ENCODE measurements at regions not wholly inside any gene's neighbourhood (a gene's known extent, or its start where the extent isn't known, plus 50 kb on each side); places are given as distances from the start of the nearest gene placed in this dataset.
"Not testable (repeated sequence)": the region's sequence is repeated elsewhere in the genome, so short reads cannot be mapped to it uniquely, and the experiment has no call there.

DNA sequence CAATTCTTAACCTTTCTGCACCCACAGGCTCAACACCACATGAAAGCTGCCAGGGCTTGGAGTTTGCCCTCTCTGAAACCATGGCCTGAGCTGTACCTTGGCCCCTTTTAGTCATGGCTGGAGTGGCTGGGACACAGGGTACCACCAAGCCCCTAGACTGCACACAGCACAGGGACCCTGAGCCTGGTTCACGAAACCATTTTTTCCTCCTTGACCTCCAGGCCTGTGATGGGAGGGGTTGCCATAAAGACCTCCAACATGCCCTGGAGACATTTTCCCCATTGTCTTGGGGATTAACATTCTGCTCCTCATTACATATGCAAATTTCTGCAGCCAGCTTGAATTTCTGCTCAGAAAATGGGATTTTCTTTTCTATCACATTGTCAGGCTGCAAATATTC, 113.4 kb downstream of the XPNPEP1 start:
- in situ Hi-C loops (cut with HindIII; ENCODE audit: low pct_unique_long_range_greater_than_20kb, low sequenced_read_pairs); DNase-seq (ENCODE audit: low read depth, low spot score): not testable (repeated sequence)

DNA sequence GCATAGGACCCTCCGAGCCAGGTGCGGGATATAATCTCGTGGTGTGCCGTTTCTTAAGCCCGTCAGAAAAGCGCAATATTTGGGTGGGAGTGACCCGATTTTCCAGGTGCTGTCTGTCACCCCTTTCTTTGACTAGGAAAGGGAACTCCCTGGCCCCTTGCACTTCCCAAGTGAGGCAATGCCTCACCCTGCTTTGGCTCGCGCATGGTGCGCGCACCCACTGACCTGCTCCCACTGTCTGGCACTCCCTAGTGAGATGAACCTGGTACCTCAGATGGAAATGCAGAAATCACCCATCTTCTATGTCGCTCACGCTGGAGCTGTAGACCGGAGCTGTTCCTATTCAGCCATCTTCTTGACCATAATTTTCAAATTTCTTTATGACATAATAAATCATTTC, 122.1 kb downstream of the XPNPEP1 start:
- DNase-seq (ENCODE audit: low read depth, low spot score); in situ Hi-C loops (cut with HindIII; ENCODE audit: low pct_unique_long_range_greater_than_20kb, low sequenced_read_pairs): not testable (repeated sequence)

DNA sequence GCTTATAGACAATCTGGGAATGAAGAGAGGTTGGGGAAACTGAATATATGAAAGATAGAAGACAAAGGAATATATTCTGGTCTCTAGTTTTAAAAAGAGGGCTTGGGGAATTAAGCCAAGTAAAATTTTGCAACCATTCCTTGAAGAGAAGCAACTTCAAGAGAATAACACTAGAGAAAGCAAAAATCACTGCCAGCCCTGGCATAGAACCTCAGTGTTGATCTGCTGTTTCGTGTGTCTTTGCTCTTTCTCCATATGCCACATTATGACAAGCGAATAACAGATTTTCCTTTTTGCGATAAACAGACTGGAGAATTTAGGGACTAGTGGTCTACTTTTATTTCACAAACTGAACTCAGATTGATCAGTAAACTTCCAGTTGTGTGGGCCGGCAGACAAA, 132.7 kb downstream of the XPNPEP1 start:
- DNase-seq (ENCODE audit: low read depth, low spot score) = no peak
- in situ Hi-C loops (cut with HindIII; ENCODE audit: low pct_unique_long_range_greater_than_20kb, low sequenced_read_pairs) = no loop called here

DNA sequence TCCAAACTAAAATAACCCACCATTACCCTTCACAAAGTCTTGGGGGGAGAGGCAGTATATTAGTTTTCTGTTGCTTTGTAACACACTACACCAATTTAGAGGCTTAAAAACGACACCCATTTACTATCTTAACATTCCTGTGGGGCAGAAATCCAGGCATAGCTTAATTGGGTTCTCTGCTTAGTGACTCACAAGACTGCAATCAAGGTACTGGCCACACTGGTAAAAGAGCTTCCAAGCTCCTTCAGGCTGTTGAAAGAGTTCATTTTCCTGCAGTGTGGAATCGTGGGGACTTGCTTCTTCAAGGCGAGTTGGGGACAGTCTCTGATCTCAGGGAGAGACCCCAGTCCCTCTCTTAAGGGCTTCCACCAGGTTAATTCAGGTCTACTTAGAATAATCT, 139.1 kb downstream of the XPNPEP1 start:
- in situ Hi-C loops (cut with HindIII; ENCODE audit: low pct_unique_long_range_greater_than_20kb, low sequenced_read_pairs) = no loop called here
- DNase-seq (ENCODE audit: low read depth, low spot score) = no peak

DNA sequence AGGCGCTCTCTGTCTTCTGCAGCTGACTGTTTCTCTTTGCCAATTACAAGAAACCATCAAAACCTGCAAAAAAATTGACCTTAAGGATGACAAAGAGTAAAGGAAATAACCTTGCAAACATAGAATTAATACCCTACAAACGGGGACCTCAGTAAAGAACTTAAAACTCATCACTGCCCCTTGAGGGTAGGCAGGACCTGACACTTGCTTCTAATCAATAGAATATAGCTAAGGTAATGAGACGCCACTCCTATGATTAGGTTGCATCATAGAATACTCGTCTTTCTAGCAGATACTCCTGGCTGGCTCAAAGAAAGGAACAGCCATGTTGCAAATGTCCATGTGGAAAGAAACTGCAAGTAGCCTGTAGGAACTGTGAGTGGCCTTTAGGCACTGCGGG, 140.0 kb downstream of the XPNPEP1 start:
- DNase-seq (ENCODE audit: low read depth, low spot score) = no peak
- in situ Hi-C loops (cut with HindIII; ENCODE audit: low pct_unique_long_range_greater_than_20kb, low sequenced_read_pairs) = no loop called here

DNA sequence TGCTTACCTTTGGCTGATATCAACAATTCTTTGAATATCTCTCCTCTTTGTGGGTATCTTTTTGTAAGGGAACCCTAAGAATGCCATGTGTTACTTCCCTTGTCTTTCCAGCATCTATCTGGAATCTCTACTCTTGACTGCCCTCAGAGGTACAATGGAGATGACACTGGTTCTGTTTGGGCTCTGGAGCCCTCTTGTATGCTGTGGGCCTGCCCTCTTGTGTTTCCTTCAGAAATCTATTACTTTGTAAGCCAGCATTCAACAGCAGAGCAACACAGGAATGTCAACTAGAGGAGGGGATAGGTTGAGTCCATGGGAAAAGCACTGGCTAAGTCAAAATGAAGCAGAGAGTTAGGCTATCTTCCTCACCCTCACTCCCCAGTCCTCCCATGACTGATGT, 142.3 kb downstream of the XPNPEP1 start:
- in situ Hi-C loops (cut with HindIII; ENCODE audit: low pct_unique_long_range_greater_than_20kb, low sequenced_read_pairs) = no loop called here

DNA sequence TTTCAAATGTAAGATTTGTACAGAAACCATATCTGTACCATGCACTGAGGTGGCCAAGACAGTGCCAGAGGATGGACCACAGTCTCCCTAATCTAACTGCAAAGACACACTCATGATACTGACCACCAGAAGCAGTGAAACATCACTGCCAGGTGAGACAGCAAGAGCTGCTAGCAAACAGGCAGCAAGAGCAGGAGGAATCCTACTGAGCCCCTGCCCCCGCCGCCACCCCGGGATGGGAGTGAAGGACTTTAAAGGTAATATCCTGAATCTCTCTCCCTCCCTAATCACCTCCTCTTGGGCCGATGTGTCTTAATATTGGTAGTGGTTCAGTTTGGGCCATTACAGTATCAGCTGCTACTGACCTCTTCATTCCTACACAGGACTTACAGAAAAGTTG, 144.3 kb downstream of the XPNPEP1 start:
- in situ Hi-C loops (cut with HindIII; ENCODE audit: low pct_unique_long_range_greater_than_20kb, low sequenced_read_pairs) = no loop called here

More for the DNA sequence above, 142.3 kb downstream of the XPNPEP1 start:
- no peak for DNase-seq (ENCODE audit: low read depth, low spot score)

DNA sequence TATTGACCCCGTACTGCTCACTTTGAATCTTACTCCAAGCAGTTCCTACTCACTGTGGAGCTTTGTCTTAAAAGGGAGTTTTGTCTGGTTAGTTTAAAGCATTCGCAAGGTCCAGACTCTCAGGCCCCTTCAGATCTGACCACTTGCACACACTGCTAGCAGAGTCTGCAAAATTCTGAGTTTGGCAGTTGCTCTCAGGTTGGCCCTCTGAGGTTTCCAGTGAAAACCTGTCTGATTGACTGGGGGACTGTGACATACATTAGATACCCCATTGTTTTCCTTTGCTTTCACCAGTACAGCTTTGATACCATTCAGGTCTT, 149.2 kb downstream of the XPNPEP1 start:
- no peak for DNase-seq (ENCODE audit: low read depth, low spot score)
- in situ Hi-C loops (cut with HindIII; ENCODE audit: low pct_unique_long_range_greater_than_20kb, low sequenced_read_pairs) = no loop called here

More for the DNA sequence above, 144.3 kb downstream of the XPNPEP1 start:
- no peak for DNase-seq (ENCODE audit: low read depth, low spot score)

DNA sequence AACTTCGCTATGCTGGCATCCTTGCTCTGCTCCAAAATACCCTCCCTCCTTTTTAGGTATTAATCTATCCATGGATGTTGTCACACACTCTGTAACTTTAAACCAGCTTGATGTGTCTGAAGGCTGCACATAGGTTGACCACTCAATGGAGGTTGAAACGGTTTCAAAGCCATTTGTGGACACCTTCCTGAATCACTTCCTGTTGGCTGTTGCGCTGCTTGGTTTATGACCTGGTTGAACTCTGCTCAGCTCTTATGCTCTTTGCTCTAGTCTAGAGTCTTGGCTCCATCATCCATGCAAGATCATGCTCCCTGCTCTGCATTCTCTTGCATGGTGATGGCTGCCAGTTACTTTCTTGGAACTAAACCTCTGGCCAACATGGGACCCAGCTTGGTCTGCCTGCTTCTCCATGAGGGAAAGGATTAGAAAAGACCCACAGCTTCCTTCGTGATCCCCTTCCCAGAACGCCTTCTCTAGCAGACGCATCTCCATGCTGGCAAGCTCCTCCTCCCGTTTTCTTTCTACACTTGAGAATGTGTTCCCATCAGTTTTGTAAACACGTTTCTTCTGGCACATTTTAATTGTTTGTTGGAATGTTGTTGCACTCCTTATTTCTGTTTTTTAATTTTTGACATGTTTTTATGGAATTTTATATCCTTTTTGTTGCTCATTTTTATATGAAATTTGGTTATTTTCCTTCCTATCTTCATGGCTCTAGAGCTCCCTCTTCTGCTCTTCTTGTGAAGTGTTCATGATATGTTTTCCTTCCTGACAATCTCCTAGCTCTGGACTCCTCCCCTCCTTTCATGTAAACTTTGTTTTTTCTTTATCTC, 149.8 kb downstream of the XPNPEP1 start:
- DNase-seq (ENCODE audit: low read depth, low spot score) = peak; percentile 48

DNA sequence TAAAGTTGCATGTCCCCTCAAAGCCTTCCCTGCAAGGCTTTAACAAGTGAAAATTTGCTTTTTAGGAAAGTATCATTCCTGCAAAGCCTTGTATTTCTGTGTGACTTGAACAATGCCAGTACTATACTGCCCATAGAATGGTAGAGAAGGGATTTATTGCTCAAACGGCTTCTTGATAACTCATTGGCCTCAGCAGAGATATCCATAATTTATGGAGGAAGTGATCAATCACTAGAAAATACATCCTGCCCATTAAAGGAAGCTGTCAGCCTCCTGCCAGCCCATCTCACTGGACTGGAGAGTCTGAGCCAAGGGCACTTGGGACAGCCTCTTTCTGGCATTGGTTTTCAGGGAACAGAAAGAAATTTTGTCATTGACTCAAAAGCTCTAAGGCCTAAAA, 152.6 kb downstream of the XPNPEP1 start:
- DNase-seq (ENCODE audit: low read depth, low spot score) = no peak
- in situ Hi-C loops (cut with HindIII; ENCODE audit: low pct_unique_long_range_greater_than_20kb, low sequenced_read_pairs) = no loop called here

More for the DNA sequence above, 149.8 kb downstream of the XPNPEP1 start:
- in situ Hi-C loops (cut with HindIII; ENCODE audit: low pct_unique_long_range_greater_than_20kb, low sequenced_read_pairs) = no loop called here

DNA sequence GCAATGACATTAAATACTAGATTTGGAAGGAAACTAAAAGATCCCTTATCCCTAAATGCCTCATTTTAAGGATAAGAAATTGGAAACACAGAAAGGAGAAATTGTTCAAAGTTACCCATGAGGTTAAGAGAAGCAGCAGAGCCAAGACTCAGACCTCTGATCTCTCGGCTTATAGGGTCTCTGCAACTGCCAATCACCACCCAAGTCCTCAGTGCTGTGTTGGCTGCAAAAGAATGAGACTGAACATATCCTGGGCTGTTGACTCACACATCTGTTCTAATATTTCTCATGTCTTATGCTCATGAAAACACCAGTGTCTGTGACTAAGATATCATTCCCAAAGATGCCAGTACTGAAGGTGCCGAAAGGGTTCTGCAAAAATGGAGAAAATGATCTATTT, 153.3 kb downstream of the XPNPEP1 start:
- in situ Hi-C loops (cut with HindIII; ENCODE audit: low pct_unique_long_range_greater_than_20kb, low sequenced_read_pairs) = no loop called here
- DNase-seq (ENCODE audit: low read depth, low spot score) = no peak

DNA sequence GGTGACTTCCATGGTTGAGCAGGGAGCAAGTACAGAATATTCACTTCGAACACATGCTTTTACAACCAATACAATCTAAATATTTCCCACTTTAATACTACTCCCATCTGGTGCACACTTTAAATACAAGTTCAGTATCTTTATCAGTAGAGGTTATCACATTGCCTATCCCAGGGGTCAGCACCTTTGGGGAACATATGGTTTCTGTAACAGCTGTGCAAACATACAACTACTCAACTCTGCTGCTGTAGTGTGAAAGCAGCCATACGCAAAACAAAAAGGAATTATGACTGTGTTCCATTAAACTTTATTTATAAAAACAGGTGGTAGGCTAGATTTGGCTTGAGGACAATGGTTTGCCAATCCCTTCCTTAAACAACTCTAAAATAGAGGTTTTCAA, 157.5 kb downstream of the XPNPEP1 start:
- in situ Hi-C loops (cut with HindIII; ENCODE audit: low pct_unique_long_range_greater_than_20kb, low sequenced_read_pairs) = no loop called here
- no peak for DNase-seq (ENCODE audit: low read depth, low spot score)

DNA sequence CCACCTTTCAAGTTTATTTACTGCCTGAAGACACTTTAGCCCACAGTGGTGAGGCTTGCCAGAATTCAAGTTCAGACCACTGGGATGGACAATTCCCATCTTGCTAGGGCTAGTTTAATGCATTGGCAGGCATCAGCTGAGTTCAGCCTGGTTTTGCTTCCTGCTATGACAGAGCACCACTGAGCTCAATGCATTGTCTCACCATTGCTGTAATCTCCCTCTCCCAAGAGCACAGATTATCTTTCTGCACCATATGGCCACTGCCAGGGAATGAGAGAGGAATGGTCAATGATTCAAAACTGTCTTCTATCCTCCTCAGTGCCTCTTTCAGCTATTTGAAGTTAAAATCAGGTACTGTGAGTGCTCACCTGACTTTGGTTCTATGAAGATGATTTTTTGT, 160.8 kb downstream of the XPNPEP1 start:
- DNase-seq (ENCODE audit: low read depth, low spot score) = no peak
- in situ Hi-C loops (cut with HindIII; ENCODE audit: low pct_unique_long_range_greater_than_20kb, low sequenced_read_pairs) = no loop called here

DNA sequence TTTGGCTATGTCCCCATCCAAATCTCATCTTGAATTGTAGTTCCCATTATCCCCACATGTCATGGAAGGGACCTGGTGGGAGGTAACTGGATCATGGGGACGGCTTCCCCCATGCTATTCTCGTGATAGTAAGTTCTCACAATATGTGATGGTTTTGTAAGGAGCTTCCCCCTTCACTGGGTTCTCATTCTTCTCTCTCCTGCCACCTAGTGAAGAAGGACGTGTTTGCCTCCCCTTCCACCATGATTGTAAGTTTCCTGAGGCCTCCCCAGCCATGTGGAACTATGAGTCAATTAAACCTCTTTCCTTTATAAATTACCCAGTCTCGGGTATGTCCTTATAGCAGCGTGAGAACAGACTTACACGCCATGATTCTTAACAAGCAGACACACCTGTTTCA, 165.6 kb downstream of the XPNPEP1 start:
- DNase-seq (ENCODE audit: low read depth, low spot score) = peak; percentile 61
- in situ Hi-C loops (cut with HindIII; ENCODE audit: low pct_unique_long_range_greater_than_20kb, low sequenced_read_pairs) = not testable (repeated sequence)

DNA sequence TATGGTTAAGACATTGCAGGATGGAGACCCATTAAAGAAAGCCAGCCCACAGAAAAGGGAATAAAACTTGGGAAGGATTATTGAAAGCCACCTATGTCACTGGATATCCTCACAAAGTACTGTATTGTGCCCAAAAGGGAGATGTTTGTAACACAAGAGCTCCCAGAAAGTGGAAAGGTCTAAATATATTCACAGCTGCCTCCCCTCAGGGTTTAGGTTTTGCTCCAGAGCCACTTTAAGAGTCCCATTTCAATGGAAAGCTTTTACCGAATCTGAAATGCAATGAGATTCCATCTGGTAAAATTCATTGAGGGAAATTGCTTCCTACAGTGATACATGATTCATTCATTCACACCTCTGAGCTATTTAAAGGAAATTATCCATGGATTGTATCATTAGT, 176.4 kb downstream of the XPNPEP1 start:
- in situ Hi-C loops (cut with HindIII; ENCODE audit: low pct_unique_long_range_greater_than_20kb, low sequenced_read_pairs) = no loop called here

DNA sequence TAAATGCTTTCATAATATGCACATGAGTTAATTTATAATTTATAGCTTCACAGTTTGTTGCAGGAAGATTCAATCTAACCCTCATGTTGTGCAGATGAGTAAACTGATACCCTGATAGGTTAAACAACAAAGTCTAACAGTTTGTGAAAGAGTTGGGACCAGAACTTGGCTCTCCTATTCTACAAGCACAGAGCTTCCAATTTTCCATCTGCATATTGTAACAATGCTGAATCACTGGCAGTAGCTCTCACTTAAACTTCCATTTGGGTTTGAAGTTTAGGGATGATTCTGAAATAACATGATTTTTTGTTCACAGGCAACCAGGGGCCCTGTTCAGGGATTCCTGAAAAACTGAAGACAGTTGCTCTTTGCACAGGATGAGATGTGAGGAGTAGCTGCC, 179.3 kb downstream of the XPNPEP1 start:
- in situ Hi-C loops (cut with HindIII; ENCODE audit: low pct_unique_long_range_greater_than_20kb, low sequenced_read_pairs) = no loop called here
- no peak for DNase-seq (ENCODE audit: low read depth, low spot score)

More for the DNA sequence above, 176.4 kb downstream of the XPNPEP1 start:
- no peak for DNase-seq (ENCODE audit: low read depth, low spot score)

DNA sequence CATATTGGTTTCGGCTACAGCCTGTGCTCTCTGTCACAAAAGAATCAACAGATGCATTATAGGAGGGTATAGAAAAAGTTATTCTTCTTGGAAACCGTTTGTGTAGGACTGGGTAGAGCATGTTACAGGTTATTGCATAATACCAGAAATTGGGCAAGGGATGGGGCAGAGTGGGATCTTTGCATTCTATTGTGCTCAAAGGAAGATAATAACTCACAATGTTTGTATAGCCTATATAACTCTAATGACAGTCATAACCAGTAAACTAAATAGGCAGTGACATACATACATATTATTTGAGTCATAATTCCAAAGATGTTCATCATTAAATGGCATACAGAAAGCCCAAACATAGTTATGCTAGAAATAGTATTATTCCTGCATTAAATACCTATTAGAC, 179.7 kb downstream of the XPNPEP1 start:
- no peak for DNase-seq (ENCODE audit: low read depth, low spot score)
- in situ Hi-C loops (cut with HindIII; ENCODE audit: low pct_unique_long_range_greater_than_20kb, low sequenced_read_pairs) = no loop called here

DNA sequence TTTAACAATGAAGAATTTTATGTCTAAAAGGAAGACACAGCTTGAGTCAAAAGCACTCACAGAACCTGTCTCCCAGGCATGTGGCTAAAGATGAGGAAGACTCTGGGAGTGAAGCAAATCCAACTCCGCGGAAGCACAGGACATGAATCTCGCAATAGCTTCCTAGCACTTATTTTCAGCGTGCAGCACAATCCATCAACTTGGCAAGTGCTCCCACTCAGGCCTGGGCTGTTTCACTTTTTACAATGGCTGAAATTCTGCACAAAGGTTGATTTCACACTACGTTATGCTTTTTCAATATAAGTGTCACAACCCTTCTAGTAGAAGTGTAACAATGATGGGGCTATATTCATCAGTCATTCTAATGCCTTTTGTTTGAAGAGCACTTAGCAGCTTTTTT, 180.2 kb downstream of the XPNPEP1 start:
- DNase-seq (ENCODE audit: low read depth, low spot score) = no peak
- in situ Hi-C loops (cut with HindIII; ENCODE audit: low pct_unique_long_range_greater_than_20kb, low sequenced_read_pairs) = no loop called here

DNA sequence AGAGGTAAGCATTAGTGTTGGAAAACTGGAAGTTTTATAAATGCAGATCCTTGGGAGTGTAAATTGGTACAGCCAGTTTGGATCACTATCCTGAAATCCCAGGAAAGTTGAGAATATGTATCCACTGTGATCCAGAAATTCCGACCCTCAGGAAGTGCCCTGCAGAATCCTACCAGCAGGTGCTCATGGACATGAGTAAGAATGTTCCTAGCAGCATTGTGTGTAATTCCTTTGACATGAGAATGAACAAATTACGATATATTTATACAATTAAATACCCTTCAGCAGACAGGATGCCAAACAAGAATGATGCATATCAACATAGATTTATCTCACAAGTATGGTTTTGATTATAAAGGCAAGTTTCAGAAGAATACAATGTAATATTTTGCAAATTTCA, 181.6 kb downstream of the XPNPEP1 start:
- no peak for DNase-seq (ENCODE audit: low read depth, low spot score)
- in situ Hi-C loops (cut with HindIII; ENCODE audit: low pct_unique_long_range_greater_than_20kb, low sequenced_read_pairs) = no loop called here

DNA sequence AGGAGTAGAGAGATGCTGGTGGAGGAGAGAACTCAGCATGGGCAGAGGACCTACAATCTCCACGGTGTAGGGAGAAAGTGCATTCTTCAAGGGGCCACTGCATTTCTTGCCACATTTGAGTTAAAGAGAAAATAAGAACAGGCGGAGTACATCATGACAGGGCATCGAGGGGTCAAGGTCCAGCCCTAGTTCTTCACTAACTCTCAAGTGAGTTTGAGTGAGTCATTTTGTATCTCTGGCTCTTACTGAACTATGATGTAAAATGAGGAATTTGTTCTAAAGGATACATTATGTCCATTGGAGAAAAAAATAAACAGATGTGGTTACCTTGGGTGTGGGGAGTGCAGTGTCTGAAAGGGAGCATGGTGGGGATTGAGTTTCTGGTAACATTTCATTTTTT, 182.9 kb downstream of the XPNPEP1 start:
- in situ Hi-C loops (cut with HindIII; ENCODE audit: low pct_unique_long_range_greater_than_20kb, low sequenced_read_pairs) = no loop called here
- no peak for DNase-seq (ENCODE audit: low read depth, low spot score)
